Stimulated activated naive CD8-positive, alpha-beta T cell treated with anti-CD3 and anti-CD28 coated beads, Interleukin-15, Interleukin-2, amounts not matched to agents 100 U/mL and 50 U/mL, for 24 hours (primary cell): ENCODE measurements at regions not wholly inside any gene's neighbourhood (a gene's known extent, or its start where the extent isn't known, plus 50 kb on each side); places are given as distances from the start of the nearest gene placed in this dataset.

Source experiments
- ATAC-seq: fragments of 150-1000 bp; cut with Tn5 transposase; one replicate; pipeline ENCODE4 v1.10.0; 2021
- DNase-seq: peaks from one replicate; pipeline ENCODE4 v3.0.0; 2021

DNA sequence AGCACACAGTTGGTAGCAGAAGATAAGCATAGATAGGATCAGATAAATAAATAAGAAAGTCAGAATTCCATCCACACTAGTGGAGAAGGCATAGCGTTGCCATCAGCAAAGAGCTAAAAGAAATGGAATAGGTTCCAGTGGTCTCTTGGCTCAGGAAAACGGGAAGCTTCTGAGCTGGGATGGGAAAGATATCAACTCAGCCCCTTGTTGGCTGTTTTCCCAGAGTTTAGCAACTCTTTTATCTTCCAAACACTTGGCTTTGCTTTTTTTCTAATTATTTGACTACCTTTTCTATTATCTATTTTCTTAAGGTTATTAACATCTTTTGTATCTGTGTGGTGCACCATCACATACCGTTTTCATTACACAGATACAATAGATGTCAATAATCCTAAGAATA lies 445.7 kb upstream of the TRPC7 start:
- ATAC-seq = no peak

DNA sequence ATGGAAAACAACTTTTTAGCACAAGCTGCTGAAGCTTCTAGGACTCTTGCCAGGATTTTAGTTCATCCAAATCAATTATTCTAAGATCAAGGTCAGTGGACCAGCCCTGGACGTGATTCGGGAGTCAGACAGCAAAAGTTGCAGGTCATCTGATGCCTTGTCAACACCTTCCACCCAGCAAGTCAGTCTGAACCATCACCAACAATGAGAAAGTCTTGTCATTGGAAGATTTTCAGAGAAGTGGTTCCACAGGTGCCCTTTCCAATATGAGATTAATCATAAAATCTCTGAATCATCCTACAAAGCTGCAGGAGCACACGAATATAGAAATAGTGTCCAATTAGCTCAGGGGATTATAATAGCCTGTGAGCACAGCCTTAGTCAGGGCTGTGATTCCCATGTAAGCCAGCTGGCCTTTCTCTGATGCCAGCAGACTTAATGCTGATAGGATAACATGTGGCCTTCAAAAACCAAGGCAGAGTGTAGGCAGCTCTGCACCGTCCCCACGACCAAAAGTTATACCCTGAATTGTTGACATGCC lies 445.0 kb upstream of the TRPC7 start:
- ATAC-seq = no peak
- no peak for DNase-seq

More for the DNA sequence above, 445.7 kb upstream of the TRPC7 start:
- no peak for DNase-seq

DNA sequence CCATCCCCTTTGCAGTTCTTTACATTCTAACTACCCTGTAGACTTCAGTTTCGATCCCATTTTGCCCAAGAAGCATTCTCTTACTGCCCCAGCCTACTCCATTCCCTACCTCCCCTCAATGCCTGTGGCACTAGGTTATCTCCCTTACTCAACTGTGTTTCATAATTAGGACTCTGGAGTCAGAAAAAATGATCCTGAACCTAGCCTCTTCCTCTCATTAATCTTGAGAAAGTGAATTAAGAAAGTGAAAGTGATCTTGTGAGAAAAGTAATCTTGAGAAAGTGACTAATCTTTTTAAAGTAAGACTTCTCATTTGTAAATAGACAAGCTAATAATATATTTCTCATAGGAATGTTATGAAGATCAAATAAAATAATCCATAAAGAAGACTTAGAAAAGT lies 444.0 kb upstream of the TRPC7 start:
- no peak for DNase-seq
- ATAC-seq = no peak

DNA sequence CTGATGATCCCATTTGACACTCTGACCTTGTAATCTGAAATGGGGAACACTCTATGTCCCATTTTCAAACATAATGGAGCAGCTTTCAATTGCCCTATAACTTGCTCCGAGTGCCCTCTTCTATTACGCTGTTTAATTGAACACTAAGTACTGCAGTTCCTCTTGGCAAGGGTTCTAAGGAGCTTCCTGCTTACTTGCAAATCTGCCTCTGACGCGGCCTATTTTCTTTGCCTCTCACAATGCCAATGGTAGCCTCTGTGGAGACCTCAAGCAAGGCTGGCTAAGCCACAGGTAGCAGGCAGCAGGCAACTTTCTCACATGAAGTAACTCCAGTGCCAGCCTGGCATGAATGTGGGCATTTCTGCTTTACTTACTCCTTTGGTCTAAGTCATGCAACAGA lies 443.4 kb upstream of the TRPC7 start:
- no peak for ATAC-seq
- no peak for DNase-seq

DNA sequence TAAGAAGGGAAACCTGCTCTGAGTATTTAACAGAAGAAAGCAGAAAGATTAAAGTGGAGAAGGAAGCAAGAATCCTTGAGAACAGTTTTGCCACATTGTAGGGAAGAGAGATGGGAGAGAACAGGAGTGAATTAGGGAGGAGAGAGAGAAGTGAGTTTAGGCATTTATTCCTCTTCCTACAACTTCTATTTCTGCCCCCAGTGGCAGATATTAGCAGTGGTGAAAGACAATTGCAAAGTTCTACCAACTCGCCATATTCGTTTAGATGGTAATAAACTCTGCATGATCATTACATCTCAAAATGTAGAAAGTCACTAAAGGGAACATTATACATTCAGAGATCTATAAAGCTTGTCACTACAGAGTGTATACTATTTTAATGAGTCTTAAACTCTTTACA lies 440.1 kb upstream of the TRPC7 start:
- no peak for ATAC-seq
- no peak for DNase-seq

DNA sequence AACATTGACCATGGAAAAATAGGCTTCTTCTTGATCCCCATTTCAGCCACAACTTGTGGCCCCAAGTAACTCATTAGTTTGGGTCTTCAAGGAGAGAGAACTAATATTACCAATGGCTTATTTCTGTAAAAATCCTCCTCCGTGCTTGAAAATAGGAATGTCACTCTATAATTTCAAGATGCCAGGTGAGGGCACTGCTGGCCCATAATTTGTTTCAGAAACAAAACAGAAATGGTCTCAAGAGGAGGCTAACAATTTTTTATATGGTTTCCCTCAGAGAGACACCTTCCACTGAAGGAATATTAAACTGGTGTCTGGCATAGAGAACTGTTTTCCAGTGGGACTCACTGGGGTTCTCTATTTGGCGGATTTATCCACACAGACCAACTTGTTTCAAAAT lies 437.0 kb upstream of the TRPC7 start:
- ATAC-seq (no peak), DNase-seq (no peak)

DNA sequence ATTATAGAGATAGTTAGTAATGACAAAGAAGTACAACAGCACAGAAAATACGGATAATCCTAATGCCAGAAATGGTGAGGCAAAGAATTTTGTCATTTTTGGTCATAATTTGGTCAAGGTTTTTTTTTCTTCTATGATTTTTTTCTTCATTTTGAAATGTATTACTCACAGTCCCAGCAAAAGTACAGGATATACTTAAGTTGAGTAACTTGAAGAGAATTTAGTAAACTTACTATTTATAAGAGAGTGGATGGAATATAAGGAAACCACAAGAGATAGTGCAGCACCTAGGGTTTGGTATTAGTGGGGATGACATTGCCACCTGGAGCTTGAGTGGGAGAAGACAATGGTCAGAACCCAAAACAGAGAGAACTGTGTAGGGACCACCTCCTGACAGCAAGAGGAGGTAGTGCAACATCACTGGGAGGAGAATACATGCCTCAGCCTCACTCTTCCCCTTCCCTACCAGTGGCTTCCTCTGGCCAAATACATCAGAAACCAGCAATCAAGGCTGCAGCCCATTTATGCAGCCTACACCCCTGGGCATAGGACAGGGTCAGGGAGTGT lies 434.5 kb upstream of the TRPC7 start:
- ATAC-seq = no peak
- DNase-seq = no peak

DNA sequence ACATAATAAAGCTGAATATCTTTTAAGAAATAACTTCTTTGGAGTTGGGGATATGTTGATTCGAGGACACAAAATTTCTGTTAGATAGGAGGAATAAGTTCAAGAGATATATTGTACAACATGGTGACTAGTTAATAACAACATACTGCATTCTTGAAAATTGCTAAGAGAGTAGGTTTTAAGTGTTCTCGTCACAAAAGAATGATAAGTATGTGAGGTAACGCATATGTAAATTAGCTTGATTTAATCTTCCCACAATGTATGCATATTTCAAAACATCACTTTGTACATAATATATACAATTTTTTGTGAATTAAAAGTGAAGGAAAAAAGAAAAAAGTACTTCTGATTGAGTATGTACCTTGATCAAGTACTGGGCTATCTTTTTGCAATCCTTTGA lies 428.0 kb upstream of the TRPC7 start:
- ATAC-seq = no peak
- DNase-seq = no peak

DNA sequence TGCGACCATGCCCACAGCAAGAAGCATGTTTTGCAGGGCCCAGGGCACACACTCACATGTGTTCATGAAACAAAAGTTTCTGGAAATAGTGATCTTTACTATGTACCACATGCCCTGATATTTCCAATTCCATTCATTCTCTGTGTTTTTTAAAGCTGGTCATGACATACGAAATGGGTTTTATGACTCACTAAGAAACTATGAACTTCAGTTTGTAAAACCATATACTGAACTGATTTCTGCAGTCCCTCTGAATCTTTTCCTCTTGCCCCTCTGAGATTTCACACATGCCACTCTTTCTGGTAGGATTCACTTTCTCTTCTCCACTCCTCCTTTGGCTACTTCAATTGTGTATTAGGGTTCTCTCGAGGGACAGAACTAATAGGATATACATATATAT lies 416.1 kb upstream of the TRPC7 start:
- DNase-seq (no peak), ATAC-seq (no peak)

DNA sequence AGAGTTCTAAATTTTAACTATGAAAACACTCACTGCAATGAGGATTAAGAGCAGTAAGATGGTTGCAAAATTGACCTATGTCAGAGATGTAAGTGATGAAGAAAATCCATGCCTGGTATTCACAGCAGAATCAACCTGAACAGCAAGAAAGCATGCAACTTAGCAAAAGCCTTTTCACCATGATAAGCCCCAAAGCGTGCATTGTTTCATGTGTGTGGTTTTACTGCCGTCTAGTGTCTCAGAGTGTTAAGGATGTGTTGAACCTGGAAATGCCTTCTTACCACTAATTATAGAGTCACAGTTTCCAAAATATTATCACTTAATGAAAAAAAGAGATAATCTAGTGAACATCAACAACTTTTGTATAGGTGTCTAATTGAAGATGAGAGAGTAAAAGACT lies 415.2 kb upstream of the TRPC7 start:
- ATAC-seq (no peak), DNase-seq (no peak)

DNA sequence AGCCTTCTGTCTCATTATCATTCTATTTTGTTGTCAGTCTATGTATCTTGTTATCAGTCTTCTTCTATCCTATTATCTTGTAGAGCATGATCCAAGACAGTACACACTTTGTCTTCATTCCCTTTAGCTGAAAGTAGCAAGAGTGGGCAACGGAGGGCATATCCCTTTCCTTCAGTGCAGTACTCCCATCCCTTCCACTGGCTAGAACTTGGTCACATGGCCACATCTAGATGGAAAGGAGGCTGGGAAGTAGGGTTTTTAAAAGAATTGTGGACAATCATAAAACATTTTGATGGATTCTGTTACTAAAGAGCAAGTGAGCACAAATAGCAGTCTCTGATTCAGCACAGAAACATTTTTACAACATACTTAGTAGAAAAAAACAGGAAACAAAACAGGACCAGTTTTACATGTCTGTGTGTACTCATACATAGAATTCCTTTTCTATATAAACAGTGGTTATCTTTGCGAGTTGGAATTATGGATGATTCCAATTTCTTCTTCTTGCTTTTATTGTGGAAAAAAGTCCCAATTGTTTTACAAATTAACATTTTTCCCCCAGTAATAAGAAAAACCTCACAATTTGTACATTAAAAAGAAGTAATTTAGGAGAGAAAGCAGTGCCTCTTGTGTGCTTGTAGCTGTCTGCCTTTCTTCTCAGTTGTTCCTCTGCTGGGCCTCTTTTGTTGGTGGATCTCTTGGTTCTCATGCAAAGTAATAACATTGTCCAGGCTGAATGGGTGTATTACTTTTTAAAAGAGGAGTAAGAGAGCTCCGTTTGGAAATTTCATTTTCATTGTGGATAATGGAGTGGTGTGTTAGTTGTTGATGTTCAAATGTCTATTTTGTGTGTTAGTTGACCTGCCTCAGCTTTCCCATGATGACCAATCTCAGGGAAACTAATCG lies 410.9 kb upstream of the TRPC7 start:
- DNase-seq = no peak
- ATAC-seq = no peak

DNA sequence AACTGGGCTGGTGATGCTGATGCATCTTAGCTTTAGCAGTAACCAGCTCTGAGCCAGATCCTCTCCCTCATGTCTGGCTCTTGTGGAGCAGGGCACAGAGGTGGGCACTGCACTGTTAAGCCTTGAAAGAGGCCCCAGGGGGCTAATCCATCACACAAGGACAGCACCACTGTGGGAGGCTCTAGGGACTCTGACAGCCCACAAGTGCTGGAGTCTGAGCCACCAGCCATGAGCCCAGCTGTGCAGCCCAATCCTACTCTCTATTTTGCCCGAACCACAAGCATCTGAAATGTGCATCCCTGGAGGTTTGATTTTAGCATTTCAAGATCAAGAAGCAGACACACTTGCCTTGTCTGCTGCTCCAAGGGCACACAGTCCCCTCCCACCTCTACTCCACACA lies 407.1 kb upstream of the TRPC7 start:
- ATAC-seq = no peak
- DNase-seq = no peak

DNA sequence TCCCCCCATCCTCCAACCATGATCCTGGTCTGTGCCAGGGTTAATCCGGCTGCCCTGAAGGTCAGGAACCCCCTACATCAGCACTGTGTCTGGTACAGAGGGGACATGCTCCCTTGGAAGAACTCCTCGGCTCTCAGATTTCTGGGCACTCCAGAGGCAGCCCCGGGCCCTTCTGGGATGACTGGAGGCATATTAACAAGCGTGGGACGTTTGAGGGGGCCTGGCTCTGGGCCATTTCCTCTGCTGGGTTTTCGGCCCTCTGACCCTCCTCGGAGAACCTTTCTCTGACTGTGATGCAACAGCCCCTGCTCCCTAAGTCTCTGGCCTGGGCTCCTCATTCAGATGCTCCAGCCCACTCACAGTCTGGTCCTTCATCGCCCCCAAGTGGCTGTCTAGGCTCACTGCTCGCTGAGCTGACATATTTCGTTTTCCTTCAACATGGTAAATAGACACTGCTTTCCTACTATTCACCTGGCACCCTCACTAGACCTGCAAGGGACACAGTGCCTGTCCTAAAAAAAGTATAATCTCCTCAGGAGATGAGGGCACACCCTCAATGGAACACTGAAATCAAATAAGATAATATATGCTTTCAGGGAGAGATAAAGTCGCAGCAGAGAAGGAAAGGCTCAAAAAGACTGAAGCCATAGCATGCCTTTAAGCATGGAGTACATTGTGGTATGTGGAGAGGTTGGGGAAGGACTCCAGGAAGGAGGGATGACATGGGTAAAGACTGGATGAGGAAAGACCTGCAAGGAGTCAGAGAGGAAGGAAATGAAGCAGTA lies 404.7 kb upstream of the TRPC7 start:
- peak; percentile 37 for DNase-seq
- no peak for ATAC-seq

DNA sequence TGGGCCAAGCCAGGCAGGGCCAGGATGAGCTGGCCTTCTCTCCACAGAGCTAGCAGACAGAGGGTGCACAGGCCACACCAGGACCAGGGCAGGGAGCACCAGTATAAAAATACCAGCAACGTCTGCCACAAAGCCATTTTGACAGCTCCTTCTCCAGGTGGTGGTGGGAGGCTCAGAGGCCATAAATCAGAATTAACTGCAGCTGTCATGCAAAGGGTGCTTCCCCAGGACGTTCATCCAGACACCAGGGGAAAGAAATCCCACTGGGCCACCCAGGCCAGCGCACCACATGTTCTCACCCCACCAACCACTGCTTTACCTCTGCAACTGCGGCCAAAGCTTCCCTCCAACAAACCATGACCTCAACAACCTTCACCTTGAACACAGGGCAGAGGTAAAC lies 403.7 kb upstream of the TRPC7 start:
- DNase-seq (no peak), ATAC-seq (no peak)

DNA sequence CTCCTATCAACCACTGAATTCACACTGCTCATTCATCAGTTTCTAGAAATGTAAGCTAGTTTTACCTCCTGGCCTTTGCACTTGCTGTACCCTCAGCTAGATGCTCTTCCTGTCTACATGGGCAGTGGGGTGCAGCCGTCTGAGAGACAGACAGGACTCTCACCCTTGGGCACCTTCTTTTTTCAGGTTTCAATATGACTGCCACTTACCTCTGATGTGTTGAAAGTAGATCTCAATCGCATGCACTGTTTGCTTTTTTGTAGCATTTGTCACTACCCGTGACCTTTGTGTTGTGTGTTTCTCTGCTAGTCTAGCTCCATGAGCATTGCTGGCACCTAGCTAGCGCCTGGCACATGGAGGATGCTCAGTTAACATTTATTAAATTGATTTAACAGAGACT lies 403.1 kb upstream of the TRPC7 start:
- ATAC-seq (no peak), DNase-seq (no peak)

DNA sequence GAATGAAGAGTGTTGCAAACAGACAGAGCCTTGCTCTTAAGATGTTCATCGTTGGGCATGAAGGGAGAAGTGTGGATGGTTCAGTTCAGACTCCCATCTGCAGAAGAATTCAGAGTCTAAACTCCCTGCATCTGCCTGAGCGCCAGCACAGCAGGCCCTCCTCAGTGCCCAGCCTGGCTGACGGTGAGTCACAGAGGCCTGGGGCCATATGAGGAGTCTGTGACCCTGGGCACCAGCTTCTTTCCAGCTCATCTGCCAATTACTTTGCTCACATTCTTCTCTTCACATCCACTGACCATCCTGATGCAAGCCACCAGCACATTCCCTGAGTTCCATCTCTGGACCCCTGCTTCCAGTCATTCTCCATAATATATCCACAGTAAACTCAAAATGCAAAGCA lies 401.1 kb upstream of the TRPC7 start:
- no peak for ATAC-seq
- no peak for DNase-seq

DNA sequence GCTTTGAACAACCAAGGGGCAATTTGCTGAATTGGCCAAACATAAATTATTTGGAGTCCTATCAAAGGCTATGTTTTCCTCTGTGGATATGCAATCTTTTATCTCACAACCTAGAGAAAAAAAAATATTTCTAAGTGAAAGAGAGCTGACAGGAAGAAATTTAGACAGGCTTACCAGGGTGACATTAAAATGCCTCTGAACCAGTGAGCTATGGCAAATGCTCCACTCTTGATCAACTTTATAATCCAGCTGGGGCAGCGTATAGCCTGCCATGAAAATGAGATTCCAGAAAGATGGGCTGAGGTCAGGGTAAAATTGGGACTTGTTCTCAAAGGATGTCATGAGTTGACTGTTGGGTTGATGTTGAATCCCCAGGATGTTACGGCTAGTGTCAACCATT lies 399.3 kb upstream of the TRPC7 start:
- DNase-seq (no peak), ATAC-seq (no peak)

DNA sequence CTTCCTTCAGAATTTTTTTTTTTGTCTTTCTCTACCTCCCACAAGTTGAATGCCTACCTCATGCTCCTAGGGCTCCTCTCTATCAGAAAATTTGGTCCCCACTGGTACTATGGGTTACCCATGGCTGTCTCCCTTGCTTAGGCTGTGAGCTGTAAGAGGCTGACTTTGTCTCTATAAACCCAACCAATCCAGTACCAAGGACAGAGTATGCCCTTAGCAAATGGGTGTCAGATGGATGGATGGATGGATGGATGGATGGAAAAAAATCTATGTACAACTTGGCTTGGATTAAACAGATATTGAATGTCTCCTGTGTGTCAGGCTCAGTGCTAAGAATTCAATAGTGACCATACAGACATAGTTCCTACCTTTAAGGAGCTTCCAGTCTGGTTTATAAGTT lies 398.2 kb upstream of the TRPC7 start:
- no peak for DNase-seq
- no peak for ATAC-seq

DNA sequence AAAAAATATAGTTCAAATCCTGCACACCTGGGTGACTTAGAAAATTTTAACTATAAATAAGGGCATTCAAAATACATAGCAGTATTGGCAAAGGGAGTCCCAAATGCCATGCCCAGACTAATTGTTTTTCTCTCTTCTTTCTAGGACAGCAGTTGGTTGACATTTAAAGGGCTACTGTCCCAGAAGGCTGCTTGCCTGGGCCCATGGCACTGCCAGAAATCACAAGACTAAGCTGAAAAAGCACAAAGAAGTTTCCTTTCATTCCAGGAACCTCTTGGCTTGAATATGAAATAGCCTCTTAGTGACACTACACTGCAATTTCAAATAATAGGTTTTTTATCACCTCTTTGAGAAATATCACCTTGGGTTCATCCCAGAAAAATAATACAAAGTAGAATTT lies 388.9 kb upstream of the TRPC7 start:
- DNase-seq = no peak
- ATAC-seq = no peak

DNA sequence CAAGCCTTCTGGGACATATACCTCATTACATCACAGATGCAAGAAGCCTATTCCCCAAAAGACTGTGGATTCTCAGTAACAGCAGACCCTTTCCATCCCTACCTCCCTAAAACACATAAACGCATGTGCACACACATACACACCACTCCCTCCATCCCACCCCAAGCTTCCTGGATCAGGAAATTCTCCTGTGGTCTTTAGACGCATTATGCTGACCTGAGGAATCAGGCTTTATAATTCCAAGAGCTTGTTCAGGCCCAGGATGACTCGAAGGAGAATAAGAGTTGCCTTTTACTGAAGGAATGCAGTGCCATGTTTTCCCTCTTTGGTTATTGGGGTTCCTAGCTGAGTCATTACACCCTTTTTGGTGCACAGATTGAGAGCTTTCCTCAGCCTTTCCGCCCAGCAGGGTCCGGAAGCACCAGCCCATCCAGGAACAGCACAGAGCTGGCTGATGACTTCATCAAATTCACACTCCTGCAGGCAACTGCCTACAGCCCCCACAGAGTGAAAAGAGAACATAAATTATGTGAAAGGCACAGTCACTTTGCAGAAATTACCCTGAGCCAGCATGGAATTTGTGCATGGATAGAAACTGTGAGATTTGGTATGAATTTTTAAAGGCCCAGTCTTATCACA lies 385.0 kb upstream of the TRPC7 start:
- ATAC-seq = no peak
- no peak for DNase-seq

DNA sequence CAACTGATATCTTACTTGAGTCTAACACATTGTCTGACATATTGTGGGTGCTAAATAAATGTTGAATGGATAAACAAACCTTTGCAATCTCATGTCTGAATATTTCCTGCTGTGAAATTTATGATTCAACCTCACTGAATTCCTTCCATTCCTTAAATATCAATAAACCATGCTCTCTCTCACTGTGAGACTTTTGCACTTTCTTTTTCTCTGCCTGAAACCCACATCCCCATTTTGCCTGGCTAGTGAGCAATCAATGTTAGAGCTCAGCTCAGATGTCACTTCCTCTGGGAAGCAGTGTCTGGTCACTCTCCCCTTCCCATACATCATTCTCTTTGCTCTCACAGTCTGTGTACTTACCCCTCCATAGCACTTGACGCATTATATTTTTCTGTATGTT lies 383.7 kb upstream of the TRPC7 start:
- DNase-seq = no peak
- ATAC-seq = no peak

DNA sequence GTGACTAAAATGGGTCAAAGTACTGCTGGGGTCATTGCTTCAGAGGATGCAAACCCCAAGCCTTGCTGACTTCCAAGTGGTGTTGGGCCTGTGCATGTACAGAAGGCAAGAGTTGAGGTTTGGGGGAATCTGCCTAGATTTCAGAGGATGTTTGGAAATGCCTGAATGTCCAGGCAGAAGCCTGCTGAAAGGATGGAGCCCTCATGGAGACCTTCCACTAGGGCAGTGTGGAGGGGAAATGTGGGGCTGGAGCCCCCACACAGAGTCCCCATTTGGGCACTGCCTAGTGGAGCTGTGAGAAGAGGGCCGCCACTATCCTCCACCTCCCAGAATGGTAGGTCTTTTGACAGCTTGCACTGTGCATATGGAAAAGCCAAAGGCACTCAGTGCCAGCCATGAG lies 377.7 kb upstream of the TRPC7 start:
- ATAC-seq (no peak), DNase-seq (no peak)

DNA sequence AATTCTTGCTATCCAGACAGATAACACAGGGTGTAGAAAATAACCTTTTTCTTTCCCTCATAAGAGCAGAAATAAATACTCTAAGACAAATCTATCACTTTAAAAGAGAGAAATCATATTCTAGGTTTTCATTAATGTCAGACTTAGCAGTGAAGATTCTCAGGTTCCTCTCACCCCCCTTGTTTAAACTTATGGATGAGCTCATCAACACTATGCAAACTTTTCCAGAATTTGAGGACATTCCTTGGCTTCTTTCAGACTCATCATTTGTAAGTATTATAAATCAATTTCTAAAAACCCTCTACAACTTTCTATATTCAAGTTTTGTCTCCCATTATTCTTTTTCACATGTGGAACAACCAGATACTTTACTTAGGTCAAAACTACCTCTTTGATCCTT lies 374.9 kb upstream of the TRPC7 start:
- DNase-seq (no peak), ATAC-seq (no peak)
